HT1080 (cell line): ENCODE measurements at regions not wholly inside any gene's neighbourhood (a gene's known extent, or its start where the extent isn't known, plus 50 kb on each side); places are given as distances from the start of the nearest gene placed in this dataset.
A peak's percentile ranks its signal among the peaks of the same experiment; 100 is the strongest.

Source experiments
- DNase-seq: peaks from one replicate; pipeline ENCODE4 v3.0.0-alpha.2; 2015; ENCODE audit warnings: low read depth

DNA sequence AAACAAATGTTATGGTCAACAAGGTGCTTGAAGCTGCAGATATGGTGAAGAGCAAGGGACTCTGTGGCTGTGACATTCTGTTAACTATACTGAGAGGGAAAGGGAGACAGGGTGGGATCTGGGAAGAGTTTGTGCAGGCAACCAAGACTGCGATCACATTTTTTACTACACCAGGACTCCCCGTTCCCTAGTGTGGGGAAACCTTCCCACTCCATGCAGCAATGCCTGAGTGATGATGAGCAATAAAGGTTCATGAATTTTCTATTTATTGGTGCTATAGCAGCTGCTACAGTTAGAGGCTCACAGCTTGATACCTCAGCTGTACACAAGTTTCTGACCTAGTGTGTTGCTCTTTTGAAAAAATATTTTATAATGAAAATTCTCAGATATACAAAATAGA is 160.9 kb upstream of the SGO1 start:
- DNase-seq = no peak

DNA sequence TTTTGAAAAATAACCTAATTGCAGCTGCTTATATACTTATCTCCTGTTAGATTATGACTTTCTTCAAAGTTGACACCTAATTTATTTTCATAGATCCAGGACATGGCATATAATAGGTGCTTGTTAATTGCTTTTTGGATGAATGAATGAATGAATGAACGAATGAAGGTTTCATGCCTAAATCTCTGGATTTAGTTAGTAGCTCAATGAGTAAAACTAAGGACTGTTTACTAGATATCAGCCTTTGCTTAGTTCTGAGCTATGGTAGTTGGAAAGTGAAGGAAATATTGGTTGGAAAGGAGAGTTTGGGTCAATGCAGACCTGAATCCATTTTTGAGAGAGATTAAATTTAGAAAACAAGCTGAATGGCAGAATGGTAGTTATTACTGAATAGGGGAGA is 160.4 kb upstream of the SGO1 start:
- DNase-seq = no peak

GRCh38 chr3:20344400-20344959 is 158.5 kb upstream of the SGO1 start:
- DNase-seq = no peak

GRCh38 chr3:20343790-20344189 is 157.8 kb upstream of the SGO1 start:
- no peak for DNase-seq

DNA sequence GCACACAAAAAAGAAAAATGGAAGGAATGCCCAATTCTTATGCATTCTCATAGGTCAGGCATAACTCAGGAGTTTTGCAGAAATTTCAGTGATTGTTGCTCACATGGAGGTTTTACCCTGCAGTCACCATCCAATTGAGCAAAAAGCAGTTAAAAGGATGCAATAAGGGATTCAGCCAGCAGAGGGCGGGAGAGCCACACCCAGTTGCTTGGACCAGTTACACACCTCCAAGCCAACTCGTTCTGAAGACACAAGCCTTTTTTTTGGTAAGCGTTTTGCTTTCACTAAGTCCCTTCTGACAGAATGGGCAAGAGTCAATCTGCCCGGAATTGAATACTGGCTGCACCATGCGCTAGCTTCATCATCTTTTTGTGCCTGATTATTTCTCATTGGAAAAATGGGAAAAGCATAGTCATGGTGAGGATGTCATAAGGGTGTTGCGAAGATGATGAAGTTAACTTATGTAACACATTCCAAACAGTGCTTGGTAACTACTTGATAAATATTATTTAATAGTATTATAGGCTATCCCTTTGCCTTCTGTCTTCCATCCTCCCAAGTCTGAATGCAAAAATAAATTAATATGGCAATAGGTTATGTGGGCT is 154.4 kb upstream of the SGO1 start:
- DNase-seq = peak; percentile 68

- DNase-seq = no peak
Observed at GRCh38 chr3:20336572-20336971, 150.6 kb upstream of the SGO1 start.

DNA sequence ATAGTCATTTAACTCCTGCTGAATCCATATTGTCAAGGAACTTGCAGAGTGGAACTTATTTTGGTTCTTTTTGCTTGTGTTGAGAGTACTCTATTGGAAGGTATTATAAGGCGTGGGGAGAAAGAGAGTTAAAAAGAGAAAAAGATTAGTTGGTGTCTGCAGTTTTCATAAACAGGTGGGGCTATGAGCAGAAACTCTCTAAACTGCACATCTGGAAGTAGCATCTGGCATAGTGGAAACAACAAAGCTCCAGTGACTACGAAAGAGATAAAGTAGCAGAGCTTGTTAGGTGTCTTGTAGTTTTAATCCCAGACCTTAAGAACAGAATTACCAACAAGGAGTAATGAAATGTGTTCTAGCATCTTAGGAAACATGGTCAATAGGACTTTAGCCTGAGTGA is 148.8 kb upstream of the SGO1 start:
- no peak for DNase-seq

GRCh38 chr3:20327889-20328288 is 141.9 kb upstream of the SGO1 start:
- DNase-seq = no peak

- peak; percentile 57 for DNase-seq
Observed at GRCh38 chr3:20326541-20326940, 140.5 kb upstream of the SGO1 start.

- DNase-seq = no peak
Observed at GRCh38 chr3:20325563-20325962, 139.6 kb upstream of the SGO1 start.

DNA sequence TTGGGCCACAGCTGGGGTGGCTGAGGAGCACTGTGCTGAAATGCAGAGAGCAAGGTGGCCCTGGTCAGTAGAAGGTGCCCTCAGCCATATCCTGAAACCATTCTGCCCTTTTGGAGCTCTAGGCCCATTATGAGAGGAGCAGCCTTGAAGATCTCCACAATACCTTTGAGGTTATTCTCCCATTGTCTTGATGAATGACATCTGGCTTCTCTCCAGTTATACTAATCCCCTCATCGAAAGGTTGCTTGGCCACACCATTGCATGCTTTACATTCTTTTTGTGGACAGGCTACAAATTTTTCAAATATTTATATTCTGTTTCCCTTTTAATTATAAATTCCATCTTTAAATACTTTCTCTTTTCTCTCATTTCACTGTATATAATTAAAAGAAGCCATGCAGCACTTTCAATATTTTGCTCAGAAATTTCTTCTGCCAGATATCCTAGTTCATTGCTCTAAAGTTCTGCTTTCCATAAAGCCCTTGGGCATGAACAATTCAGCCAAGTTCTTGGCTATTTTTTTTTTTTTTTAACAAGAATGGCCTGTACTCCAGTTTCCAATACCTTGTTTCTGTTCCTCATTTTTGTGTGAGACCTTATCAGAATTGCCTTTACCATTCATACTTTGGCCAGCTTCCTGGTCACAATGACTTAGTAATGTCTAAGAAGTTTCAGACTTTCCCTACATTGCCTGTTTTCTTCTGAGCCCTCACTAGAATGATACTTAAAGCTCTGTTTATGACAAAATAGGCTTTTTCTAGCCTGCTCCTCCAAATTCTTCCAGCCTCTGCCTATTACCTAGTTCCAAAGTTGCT is 138.9 kb upstream of the SGO1 start:
- no peak for DNase-seq

DNA sequence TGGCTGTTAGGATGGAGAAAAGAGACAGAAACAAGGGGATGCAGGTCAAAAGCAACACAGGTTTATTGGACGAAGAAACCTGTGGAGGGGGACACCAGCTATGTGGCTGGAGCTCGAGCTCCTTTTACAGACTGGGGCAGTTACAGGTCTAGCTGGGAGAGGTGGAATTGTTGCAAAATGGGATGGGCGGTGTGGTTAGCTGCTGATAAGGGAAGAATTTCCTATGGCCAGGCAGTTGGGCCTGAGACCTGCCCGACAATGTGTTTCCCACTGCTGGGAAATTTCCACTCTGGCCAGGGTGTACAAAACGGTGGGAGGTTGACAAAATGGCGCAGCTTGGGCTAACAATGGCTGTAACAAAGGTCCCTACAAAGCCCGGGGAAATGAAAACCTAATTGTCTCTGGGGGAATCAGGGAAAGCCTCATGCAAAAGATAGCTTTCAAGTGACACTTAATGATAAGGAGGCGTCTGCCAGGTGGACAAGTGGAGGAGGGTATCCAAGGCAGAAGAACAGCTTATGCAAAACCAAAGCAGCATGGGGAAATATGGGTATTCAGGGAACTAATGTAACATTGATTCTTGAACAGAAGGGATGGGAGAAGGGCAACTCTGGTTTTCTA is 137.4 kb upstream of the SGO1 start:
- DNase-seq = no peak

DNA sequence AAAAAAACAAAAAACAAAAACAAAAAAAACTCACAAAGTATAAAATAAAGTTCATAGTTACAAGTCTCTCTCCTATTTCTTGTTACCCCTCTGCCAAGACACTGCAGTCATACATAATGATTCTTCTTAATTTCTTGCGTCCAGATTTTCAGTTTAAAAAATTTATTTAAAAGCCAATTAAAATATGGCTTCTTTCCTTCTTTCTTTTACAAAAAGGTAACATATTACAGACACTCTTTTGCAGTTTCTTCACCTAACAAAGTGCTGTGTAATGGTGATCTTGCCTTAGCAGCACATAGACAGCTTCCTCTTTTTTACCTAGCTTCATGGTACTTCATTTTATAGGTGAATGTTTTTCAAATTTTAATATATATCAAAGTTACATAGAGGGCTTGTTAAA is 136.1 kb upstream of the SGO1 start:
- DNase-seq = no peak

DNA sequence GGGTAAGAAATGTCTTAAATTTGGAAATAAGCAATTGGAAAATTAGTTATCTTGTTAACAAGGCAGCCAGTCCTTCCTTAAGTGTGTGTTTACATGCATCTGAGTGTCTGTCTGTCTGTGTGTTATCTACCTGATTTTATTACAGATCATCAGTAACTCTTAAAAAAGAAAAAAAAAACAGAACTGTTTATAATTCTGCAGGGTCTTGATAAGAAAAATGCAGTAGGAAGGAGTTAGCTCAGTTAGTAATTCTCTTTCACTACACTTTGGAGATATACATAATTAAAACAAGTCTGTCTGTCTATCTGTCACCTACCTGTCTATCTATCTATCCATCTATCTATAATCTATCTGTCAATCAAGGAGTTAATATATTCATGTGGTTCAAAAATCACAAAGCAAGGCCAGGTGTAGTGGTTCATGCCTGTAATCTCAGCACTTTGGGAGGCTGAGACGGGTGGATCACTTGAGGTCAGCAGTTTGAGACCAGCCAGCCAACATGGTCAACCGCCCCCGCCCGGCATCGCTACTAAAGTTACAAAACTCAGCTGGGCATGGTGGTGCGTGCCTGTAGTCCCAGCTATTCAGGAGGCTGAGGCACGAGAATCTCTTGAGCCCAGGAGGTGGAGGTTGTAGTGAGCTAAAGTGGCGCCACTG is 135.5 kb upstream of the SGO1 start:
- DNase-seq = no peak

DNA sequence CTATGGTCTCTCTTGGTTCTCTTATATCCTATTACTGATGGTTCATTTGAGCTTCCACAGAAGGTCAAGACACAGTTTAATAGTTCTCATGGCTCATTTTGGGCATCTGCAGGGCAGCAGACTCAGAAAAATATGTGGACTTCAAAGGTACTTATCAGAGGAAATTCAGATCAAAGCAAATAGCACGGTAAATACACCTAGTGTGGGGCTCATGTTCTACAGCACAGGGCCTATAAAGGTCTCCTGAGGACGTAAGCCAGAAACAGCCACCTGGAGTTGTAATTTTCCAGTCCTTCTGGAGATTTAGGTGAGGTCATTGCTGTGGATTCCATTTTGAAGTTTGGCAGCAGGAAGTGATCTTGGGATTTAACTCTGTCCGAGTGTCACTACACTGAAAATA is 134.5 kb upstream of the SGO1 start:
- no peak for DNase-seq

- no peak for DNase-seq
Observed at GRCh38 chr3:20319551-20319950, 133.5 kb upstream of the SGO1 start.

- DNase-seq = no peak
Observed at GRCh38 chr3:20317616-20318015, 131.6 kb upstream of the SGO1 start.

DNA sequence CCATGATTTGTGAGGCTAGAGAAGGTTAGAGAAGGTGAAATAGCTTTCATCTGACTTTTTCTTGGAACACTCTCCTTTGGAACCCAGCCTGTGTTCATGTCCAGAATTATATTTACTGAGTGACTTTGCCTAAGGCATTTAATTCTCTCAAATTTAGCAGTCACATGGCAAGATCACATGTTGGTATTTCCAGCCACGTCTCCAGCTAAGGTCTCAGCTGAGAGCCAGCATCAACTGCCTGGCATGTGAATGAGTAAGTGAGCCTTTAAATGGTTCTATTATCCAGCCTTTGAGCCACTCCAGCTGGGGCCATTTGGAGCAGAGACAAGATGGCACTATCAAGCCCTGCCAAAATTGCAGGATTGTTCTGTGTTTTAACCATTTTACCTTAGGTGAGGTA is 130.2 kb upstream of the SGO1 start:
- DNase-seq = no peak

- DNase-seq = no peak
Observed at GRCh38 chr3:20310629-20311028, 124.6 kb upstream of the SGO1 start.

- DNase-seq = no peak
Observed at GRCh38 chr3:20307383-20307782, 121.4 kb upstream of the SGO1 start.

DNA sequence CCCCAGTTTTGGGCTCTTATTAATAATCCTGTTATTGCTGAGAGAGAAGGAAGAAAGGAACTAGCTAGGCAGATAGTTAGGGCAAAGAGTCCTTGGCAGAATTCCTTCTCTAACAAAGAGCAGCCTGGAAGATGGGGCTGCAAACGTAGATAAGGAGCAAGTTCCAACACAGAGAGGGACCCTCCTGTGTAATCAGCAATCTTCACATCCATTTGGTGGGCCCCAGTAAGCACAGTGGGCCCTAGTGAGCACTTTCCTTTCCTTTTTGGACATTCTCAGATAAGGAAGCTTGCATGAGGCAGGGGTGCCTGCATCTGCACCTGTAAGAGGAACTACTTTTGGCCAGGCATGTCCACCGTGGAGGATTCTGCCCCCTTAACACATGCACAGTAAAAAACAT is 119.6 kb upstream of the SGO1 start:
- DNase-seq = no peak

DNA sequence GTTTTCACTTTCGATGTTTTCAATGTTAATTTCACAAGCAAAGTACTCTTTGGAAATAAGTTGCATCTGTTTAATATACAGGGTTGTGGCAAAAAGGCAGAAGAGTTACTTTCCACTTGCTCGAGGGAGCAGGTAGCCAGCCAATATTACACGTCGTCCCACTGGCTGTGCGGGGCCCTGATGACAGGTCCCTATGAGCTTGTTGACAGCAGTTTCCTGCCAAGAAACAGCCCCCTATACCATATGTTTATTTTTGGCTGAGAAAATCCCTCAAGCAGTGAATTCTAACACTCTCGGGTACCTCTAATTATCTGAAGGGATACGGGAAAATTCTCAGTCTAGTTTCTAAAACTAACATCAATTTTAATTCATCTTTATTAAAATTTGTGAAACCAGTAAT is 116.8 kb upstream of the SGO1 start:
- DNase-seq = no peak
